HCT116 (cell line): ENCODE measurements at regions not wholly inside any gene's neighbourhood (a gene's known extent, or its start where the extent isn't known, plus 50 kb on each side); places are given as distances from the start of the nearest gene placed in this dataset.

Source experiments
- CEBPB ChIP-seq: IDR thresholded peaks from 2 replicates; pipeline ENCODE4 v1.6.1; 2012; ENCODE audit warnings: low read depth
- EZH2phosphoT487 ChIP-seq: fragments of 200-600 bp; IDR thresholded peaks from 2 replicates; pipeline ENCODE4 v1.6.1; 2018; ENCODE audit warnings: antibody characterized with exemption, borderline replicate concordance

DNA sequence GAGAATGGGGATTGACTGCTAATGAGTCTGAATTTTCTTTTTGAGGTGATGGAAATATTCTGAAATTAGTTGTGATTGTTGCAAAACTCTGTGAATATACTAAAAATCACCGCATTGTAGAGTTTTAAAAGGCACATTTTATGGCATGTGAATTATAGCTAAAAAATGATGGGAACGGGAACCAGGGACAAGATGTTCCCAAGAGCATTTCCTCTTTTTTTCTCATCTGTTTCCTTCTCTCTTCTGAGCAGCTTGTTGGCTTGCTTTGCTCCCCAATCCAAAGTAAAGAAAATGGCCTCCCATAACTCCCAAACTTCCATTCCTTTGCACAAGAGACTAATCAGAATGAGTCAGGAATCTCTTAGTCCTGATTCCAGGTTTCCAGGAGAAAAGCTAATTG, 459.2 kb downstream of the TSHZ3 start:
- TF ChIP-seq CEBPB (no peak), EZH2phosphoT487 (no peak)
